Activated CD8-positive, alpha-beta memory T cell treated with anti-CD3 and anti-CD28 coated beads for 24 hours (primary cell): ENCODE measurements at regions not wholly inside any gene's neighbourhood (a gene's known extent, or its start where the extent isn't known, plus 50 kb on each side); places are given as distances from the start of the nearest gene placed in this dataset.

Experiments used
- DNase-seq: peaks from one replicate; pipeline ENCODE4 v3.0.0-alpha.2; 2020

DNA sequence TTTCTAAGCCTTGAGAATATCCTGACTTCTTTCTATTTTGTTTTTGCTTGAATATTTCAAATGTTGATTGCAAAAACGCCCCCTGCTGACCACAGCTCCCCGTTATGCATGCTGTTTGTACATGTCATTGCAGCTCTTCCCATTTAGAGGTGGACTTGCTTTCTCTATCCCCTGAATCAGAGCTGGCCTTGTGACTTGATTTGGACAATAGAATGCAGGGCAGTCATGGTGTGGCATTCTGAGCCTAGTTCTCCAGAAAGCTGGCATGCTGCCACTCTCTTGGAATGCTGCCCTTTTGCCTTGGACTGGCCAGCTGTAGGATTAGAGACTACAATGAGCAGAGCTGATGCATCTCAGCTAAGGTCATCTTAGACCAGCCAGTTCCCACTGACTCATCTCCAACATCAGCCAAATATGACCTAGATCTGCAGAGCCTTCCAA, 1561.5 kb downstream of the MRPL39 start:
- DNase-seq, result no peak

DNA sequence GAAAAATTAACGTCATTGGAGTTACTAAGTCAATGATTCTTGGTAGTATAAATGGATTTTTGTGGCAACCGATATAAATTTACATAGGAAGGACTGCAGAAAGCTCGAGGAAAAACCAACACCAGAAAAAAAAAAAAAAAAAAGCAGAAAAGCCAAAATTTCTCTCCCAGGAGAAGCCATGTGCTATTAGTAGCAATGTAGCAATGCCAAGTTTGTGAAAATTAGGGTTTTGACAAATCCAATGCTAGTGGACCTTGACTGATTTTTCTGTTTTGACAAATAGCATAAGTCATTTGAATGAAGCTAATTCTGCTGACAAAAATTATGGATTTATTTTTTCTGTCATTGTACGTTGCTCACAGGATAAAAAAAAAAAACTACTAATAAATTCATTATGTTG, 1561.9 kb downstream of the MRPL39 start:
- DNase-seq, result no peak

DNA sequence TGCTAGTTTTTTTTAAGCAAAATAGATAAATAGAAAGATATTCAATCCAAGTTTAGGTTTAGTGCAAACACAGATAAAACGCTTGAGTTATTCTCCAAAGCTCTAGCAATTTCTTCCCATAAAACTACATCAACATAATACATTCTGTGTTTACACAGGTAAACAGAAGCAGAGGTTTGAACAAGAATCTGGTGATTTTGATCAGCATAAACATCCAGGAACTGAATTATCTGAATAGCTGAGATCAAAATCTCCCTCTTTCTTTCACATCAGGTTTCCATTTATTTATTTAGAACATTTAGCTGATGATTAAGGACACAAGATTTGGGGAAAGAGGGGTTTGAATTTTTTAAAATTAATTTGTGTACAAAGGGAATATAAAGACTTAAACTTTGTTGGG, 1564.6 kb downstream of the MRPL39 start:
- no peak for DNase-seq

DNA sequence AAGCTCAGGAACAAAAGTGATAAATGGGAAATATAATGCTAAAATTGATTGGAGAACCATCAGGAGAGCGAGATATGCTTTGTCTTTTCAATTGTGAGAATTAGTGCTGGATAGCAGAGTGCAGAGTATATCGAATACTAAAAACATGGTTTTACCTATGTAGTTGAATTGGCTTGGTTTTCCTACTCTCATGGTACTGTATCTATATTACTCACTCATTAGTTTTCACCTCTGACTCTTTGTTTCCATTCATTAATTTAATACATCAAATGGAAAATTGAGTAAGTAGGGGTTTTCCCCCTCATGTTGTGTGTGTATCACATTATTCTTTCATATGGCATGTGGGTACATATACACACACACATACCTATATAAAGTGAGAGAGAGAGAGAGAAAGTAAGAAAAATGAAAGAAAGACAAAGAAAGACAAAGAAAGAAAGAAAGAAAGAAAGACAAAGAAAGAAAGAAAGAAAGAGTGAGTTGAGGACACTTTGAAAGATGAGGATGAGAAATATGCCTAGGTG, 1574.5 kb downstream of the MRPL39 start:
- no peak for DNase-seq

DNA sequence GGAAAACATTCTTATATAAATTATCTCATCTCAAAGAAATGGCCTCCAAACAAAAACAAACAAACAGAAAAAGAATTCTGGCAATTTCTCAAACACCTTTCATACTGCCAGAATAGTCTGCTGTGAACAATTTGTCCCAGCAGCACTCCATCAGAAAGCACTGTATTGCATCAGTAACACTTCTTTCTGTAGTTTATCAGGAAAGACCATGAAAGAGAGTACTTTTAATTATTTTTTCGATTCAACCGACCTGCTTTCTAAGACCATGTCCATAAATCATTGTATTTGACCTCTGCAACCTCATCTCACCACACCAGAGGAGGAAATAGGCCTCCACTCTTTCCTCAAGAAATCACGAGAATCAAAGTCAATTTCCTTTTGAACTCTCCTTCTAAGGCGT, 1579.9 kb downstream of the MRPL39 start:
- no peak for DNase-seq

DNA sequence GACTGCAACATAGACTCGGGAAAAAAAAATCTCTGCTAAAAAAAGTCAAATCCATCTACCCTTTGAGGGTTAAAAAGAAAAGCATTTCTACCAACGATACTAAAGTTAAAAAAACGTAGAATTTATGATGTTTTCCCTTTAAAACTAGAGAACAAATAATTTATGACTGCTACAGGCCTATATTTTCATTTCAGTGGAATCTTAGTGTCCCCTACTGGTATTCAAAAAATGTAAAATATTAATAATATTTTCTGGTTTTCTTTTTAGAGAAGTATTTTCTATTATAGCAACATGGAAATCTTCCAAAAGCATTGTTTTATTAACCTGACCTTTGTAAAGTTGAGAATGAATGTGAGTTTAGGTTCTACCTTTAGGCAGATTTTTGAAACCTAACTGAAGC, 1582.2 kb downstream of the MRPL39 start:
- no peak for DNase-seq

DNA sequence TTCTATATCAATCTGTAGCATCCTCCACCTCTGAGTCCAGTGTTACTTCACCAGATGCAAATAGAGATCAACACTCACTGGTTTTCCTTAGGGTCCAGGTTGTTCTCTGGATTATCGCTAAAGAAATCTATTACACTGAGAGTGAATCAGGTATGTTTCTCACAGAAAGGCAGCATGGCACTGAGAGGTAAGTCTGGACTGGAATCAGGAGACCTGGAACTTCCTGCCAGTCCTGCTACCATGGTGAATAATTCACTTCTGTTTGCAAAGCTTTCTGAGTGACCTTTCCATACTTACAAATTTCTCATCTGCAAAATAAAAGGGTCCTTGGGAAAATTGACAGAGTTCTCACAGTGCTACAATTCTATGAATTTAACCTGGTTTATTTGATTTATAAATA, 1583.3 kb downstream of the MRPL39 start:
- DNase-seq, result no peak

DNA sequence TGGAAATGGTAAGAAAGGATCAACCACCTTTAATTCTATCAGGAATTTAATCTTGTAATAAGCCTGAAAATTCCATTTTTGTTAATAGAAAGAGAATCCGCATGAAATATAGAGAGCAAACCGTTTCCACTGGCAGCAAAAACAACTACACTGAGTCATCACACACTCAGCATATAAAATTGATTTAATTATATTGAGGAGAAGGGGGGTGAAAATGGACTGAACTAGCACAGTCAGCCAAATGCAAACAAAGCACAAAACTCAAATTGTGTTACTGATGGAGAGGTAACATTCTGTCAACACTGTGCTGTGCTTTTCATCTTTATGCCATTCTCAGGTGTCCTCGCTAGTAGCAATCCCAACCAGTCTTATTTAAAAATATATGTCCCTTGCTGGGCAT, 1583.9 kb downstream of the MRPL39 start:
- no peak for DNase-seq

DNA sequence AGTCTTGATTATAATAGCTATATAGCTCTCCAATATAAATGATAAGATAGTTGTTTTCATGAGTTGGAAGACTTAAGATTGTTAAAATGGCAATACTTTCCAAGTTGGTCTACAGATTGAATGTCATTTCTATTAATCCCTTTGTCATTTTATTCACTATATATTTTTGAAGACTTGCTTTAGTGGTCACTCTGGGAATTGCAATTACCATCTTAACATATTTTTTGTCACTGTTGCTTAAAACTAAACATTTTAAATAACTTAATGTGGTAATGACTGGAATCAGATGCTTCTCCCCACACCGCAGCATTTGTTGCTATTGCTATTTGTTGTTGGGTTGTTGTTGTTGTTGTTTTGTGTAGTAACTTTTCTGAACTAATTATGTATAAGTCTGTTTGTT, 1592.9 kb downstream of the MRPL39 start:
- no peak for DNase-seq

DNA sequence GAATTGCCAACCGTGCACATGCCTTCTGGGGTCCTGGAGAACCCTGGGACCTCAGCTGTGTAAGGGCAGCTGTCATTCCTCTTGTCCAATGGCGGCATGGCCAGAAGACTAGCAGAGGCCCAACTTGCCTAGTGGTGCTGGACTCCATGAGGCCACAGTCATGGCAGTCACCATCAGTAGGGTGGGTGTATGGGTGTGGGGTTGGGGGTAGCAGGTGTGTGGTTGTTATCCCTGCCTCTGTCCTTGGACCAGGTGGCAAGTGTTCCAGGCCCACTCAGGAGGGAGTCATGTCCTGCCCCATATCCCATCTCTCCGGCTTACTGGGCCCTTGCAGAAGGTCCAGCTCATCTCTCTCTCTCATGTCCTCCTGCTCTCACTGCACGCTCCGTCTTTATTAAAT, 1596.2 kb downstream of the MRPL39 start:
- DNase-seq, result no peak

DNA sequence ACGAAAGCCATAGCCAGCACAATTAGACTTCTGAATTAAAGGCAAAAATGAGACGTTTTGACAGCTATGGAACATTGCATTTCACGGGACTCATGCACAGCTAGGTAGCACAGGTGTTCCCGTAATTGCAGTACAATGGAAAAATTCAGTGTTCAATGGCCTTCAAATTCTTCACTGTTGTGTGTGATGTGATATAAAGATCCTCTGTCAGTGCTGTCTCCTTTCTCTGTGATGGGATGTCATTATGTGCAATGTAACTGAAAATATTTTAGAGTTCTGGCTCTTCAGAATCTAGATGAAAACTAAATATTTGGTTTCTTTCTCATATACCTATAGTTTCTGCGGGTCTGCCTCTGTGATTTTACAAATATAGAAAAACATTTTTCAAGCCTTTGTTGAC, 1599.7 kb downstream of the MRPL39 start:
- DNase-seq, result no peak

DNA sequence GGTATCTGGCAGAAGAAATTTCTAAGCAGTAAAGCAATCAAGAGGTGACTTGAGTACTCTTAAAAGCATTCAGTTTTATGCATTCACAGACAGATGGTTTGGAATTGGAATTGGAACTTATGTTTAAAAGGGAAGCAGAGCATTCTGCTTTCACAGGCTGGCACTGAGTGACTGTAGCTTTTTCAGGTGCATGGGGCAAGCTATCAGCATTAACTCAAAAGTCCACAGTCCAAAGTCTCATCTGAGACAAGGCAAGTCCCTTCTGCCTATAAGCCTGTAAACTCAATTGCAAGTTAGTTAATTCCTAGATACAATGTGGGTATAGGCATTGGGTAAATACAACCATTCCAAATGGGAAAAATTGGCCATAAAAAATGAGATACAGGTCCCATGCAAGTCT, 1620.3 kb downstream of the MRPL39 start:
- no peak for DNase-seq

DNA sequence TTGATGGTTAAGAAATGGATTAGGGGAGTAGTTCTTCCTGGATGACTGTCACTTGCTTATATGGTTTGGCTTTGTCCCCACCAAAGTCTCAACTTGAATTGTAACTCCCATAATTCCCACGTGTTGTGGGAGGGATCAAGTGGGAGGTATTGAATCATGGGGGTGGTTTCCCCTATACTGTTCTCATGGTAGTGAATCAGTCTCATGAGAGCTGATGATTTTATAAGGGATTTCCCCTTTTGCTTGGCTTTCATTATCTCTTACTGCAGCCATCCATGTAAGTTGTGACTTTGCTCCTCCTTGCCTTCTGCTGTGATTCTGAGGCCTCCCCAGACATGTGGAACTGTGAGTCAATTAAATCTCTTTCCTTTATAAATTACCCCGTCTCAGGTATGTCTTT, 1621.1 kb downstream of the MRPL39 start:
- DNase-seq, result no peak

DNA sequence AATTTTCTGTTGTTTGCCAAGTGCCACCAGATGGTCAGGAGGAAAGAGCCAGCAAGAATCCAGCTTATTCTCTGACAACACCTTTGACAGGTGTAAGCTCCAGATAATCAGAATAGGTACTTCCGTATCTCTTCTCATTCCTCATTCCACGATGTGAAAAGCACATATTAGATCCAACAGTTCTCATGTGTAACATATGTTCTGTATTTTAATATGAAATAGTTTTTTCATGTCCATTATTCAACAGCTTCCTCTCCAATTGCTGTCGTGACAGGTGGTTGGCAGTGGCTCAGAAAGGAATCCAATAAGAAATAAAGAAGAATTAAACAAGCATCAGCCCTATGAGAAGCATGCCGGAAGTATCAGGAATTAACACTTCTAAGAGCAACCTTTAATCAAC, 1624.7 kb downstream of the MRPL39 start:
- DNase-seq, result no peak

DNA sequence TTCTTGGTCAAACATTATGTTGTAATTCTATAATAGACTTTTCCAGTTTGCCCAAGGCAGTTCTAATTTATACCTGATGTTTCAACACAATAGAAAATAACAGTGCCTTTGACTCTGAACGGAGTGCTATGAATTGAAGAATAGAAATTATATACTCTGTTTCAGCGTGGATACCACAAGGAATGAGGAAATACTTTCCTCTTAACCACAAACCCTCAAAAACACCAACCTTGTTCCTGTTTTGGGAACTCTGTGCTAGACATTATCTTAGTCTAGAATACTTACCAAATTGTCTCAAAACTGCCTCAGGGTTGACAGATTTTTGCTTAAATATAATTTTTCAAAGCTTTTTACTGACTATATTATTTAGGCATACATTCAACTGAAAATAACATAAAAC, 1629.3 kb downstream of the MRPL39 start:
- no peak for DNase-seq

DNA sequence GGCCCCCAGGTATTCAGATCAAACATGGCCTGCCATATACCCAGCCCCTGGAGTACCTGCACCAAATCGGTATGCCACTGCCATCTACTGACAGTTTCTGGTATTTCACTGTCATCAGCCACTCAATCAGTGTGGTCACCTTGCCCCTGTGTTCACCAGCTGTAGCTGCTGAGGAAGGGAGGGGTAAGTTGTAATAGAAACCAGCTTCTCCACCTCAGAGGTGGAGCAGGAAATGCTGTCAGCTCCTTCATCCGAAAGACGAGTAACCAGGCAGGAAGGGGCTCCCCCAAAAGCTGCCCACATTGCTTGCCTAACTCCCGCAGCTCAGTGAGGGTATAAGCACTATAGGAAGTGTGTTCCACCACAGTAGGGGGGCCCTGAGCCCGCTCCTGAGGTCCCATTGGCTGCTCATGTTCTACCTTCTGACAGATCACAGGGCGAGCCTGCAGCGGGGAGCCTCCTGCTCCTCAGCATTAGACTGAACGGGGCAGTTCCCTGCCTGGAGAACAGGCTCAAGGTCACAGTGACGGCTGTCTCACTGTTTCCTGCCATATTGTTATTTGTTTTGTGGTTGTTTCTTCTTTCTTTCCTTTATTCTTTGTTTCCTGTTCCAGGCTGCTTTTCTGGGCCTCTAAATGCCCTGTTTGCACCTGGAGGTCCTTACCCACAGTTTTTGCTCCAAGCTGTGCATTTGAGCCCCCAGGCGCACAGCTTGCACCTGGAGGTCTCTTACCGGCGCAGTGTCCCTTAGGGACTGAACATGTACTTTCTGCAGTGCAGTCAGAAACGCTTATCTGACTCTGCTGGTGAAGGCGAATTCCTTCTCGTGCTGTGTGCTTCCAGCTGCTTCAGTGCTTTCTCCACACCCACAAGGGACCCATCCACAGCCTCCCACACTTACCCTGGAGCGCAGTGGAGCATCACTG, 1638.3 kb downstream of the MRPL39 start:
- peak; percentile 83 for DNase-seq

DNA sequence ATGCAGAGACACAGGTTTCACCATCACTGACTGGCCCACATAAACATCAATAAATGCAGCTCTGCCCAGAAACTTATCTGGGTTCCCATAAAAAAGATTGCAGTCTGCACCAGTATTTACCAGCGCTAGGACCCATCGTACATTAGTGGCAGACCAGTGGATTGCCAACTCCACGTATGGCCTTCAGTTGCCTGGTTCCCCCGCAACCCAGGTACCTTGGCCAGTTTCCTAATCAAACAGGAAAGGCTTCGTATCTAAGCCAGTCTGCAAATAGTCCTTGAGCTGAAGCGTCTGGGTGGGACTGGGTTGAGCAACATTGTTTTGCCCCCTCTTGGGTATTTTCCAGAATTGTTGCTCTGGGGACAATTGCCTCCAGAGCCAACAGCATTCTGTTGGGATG, 1639.3 kb downstream of the MRPL39 start:
- no peak for DNase-seq

DNA sequence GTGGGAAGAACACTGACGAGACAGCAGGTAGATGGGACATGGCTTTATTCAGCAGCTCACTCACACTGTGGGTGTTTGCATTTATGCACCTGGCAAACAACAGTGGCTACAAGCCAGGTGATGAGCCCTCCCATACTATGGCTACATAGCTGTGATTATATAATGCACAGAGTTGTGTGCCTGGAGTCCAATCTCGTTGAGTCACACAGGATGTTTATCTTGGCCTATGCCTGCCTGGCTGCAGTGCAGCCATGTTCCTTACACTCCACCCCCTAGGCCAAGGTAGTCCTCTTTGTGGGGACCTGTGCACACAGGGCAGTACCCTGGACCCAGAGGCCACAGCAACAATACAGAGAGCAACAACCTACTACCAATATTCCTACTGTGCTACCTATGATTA, 1643.8 kb downstream of the MRPL39 start:
- no peak for DNase-seq

DNA sequence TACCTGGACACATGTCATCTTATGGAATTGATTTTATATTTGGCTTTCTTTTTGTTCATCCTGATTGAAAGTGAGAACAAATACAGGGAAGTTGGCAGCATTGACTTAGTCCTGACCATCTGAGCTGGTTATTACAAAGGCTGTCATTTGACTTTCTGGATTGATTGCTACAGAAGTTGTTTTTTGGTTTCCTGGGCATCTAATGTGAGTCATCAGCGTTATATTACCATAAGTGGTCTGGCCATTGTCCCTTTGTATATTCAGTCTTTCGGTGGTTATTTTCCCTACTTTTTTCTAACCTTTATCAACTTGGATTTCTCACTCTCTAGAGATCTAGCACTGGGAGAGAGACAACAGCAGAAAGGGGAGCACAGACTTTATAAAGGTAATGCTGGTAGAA, 1646.5 kb downstream of the MRPL39 start:
- DNase-seq, result no peak

DNA sequence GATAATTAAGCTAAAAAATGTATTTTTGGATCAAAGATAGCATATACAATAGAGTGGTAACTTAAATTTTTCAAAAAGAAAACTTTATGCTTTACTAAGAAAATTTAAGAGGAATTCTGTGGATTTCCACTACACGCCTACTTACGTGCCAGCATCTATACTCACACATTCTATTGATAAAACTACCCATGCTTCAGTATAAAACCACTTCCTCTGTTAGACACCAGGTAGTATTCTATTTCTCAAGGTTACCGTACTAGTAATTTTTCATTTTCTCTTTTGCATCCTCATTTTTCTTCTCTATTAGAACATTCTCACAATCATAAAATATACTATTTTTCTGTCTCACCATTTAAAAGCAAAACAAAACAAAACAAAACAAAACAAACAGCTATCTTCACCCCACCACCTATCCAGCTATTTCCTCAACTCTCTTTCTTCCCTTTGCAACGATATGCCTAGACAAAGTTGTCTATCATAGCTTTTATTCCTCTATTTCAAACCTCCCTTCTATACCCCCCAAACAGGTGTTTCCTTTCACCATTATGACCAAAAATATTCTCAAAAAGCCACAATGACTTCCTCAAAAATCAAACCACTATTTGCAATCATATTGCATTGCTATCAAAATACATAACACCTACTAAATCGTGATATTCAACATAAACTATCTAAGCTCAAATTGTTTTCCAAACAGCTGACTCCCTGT, 1652.0 kb downstream of the MRPL39 start:
- DNase-seq, result no peak

DNA sequence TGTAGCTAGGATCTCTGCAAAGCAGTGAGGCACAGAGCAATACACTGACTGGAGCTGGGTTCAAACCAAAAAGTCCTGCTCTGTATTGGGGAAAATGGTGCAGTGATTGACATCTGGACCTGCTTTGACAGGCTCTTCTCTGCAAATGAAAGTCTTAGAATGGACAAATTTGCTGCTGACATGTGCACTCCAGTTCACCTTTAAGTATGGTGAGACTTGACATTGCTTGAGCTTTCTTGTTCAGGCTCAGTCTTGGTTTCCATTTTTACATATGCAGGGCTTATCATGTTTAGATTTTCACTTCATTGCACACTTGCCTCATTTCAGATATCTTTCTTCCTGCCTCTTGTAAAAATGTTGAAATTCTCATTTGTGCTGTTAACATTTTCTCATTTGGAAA, 1655.0 kb downstream of the MRPL39 start:
- no peak for DNase-seq

DNA sequence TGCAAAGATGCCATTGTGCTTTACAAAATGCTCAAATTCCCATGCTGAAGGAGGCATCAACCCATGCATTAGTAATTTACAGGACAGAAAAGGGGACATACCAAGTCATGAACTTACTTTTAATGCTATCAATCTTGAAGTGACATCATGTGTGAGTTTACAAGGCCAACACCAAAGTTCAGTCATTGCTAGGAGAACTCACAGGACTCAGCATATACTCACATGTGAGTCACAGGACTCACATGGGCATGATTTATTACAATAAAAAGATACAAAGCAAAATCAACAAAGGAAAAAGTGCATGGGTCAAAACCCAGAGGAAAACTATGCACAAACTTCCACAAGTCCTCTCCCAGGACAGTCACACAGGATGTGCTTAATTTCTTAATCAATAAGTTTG, 1656.0 kb downstream of the MRPL39 start:
- DNase-seq, result no peak

DNA sequence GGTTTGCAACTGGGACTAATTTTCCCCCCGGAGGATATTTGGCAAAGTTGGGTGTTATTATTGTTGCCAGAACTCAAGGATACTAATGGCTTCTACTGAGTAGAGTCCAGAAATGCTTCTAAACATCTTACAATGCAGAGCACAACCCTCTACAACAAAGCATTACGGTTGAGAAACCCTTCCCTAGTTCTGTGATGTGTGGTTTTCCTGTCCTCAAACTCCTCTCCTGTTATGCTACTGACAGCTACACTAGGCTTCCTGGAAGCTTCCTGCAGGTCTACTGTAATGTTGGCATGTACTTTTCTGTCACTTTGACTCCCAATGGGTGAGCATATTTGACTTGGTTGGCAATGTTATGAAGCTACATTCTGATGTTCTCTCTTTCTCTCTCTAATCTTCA, 1656.9 kb downstream of the MRPL39 start:
- DNase-seq, result no peak

DNA sequence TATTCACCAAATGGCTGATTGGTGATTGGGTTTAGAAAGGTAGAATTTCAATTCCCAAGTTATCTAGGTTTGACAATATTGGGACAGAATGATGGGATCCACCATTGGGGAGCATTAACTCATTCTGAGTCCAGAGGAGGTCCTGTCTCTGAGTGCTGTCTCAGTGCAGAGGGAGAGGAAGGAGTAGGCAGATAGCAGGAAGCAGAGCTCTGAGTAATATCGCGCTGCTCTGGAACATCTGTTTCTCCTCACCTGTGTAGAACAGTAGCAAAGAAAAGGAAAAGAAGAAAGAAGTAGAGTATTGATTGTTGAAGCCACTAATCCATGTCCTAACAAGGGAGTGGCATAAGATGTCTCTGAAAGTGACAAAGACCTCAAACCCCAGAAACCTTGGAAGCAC, 1657.8 kb downstream of the MRPL39 start:
- DNase-seq, result no peak
